HG02763 (cell line): ENCODE measurements at regions not wholly inside any gene's neighbourhood (a gene's known extent, or its start where the extent isn't known, plus 50 kb on each side); places are given as distances from the start of the nearest gene placed in this dataset.
A peak's percentile ranks its signal among the peaks of the same experiment; 100 is the strongest.

Experiments
- ATAC-seq: cut with Tn5 transposase; IDR thresholded peaks from one replicate; pipeline ENCODE4 v1.9.1; 2021; ENCODE audit warnings: mild to moderate bottlenecking, moderate library complexity; ENCODE audit not compliant: unreplicated experiment

- ATAC-seq = no peak
These were observed 59.7 kb downstream of the GPX5 start for GRCh38 chr6:28585335-28585734.

- ATAC-seq = no peak
These were observed 60.6 kb downstream of the GPX5 start for GRCh38 chr6:28586324-28586723.

DNA sequence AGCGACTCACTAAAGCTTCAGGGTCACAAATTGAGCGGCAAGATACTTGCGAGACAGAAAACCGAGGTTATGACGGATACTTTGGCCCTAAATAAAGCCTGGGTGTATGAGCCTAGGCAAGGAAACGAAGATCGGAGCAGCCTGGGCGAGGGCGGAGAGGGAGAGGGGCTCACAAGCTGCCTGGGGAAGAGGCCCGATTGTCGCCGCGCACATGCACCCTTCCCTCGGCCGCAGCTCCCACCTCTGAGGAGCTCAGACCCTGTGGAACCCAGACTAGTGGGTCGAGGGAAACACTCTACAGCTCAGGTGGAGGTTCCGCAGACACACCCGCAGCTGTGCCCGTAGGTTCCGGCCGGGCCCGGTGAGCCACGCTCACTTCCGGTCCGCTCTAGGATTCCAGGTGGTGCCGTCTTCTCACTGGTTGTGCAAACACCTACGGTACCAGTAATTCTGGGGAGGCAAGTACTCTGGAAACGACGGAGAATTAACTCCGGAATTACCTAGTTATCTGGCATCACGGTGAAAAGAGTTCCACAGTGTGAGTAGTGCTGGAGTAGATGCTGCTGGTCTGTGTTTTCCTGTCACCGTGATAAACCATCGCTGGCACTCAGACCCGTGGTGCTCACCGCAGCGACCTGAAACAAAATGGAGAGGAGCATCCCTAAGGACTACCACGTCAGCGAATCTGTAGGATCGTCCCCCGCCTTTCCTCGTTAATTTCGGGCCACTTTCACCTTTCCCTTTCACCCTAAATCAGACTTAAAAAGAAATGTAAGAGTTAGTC, 61.5 kb downstream of the GPX5 start:
- ATAC-seq = peak; percentile 88

GRCh38 chr6:28587746-28588075, 62.0 kb downstream of the GPX5 start:
- ATAC-seq = no peak

GRCh38 chr6:28588666-28589065, 63.0 kb downstream of the GPX5 start:
- no peak for ATAC-seq

DNA sequence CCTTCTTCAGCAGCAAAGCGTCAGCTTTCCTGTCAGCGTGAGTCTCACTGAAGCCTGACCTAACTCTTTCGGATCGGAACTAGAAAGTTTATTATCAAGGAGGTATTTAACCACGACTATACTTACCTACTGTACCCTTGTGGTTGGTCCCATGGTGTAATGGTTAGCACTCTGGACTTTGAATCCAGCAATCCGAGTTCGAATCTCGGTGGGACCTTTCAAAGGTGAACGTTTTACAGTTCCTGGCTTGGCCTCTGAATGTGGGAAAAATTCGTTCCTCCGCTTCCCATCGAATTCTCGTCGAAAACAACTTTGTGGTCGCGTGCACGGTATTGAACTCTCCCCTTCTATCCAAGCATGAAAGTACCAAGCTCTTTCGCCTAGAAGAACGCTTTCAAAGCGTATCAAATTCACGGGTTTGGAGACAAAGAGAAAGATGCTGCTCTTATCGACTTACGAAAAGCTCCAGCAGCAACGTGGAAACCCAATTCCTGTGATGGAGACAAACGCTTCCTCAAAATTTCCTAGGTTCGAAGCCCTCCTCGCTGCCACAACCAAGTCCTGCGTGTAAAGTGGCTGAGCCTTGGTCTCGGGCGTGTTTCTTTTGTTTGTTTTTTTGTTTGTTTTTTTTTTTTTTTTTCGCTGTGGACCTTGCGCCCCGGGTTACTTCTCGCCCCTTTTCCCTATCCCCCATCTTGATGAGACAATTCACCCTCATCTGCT, 63.7 kb downstream of the GPX5 start:
- no peak for ATAC-seq

GRCh38 chr6:28589957-28590349, 64.3 kb downstream of the GPX5 start:
- ATAC-seq = no peak

- no peak for ATAC-seq
These were observed 71.6 kb downstream of the GPX5 start for GRCh38 chr6:28597217-28597835.

DNA sequence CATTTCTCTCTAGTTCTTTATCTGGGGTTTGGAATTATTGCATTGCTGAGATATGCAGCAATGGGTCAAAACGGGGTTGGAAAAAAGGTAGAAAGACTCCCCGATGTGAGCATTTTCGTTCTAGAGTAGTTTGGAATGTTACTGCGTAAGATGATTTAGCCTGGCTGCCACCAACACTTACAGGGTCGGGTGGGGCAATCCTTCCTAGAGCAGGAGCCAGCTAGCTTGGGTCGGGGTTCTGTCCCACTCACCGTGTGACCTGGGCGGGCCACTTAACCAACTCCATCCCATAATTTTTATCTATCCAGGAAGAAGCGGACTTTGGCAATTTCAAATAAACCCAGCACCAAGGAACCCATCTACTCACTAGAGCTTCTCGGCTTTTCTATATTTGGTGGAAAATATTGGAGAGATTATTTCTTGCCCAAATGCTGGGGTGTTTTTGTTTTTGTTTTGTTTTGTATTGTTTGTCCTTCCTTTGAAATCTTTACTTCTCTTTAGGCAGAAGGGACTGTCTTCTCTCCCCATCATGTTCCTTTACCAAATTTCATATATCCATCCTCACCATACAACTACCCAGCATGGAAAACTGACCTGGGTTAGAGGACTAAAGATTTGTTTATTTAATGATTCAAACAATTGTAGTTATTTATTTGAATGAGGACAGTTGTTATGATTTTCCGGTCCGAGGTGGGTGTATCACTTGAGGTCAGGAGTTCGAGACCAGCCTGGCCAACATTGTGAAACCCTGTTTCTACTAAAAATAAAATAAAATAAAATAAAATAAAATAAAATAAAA, 72.4 kb downstream of the GPX5 start:
- no peak for ATAC-seq

GRCh38 chr6:28598757-28599686, 73.3 kb downstream of the GPX5 start:
- ATAC-seq = no peak

GRCh38 chr6:28600245-28600644, 74.6 kb downstream of the GPX5 start:
- ATAC-seq = no peak

DNA sequence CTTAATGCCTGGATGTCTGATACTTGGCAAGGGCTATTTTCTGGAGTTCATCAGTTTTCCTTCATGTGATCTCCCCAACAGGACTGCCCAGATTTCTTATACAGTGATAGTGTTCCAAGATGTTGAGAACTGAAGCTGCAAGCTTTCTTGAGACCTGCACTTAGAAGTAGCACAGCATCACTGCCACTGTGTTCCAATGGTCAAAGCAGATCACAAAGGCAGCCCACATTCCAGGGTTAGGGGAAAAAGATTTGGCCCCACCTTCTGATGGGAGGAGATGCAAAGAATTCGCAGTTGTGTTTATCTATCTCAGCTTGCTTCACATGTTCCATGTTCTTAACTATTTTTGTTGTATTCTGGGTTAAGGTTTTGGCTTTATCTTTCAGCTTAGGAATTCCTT, 78.2 kb downstream of the GPX5 start:
- ATAC-seq = no peak

DNA sequence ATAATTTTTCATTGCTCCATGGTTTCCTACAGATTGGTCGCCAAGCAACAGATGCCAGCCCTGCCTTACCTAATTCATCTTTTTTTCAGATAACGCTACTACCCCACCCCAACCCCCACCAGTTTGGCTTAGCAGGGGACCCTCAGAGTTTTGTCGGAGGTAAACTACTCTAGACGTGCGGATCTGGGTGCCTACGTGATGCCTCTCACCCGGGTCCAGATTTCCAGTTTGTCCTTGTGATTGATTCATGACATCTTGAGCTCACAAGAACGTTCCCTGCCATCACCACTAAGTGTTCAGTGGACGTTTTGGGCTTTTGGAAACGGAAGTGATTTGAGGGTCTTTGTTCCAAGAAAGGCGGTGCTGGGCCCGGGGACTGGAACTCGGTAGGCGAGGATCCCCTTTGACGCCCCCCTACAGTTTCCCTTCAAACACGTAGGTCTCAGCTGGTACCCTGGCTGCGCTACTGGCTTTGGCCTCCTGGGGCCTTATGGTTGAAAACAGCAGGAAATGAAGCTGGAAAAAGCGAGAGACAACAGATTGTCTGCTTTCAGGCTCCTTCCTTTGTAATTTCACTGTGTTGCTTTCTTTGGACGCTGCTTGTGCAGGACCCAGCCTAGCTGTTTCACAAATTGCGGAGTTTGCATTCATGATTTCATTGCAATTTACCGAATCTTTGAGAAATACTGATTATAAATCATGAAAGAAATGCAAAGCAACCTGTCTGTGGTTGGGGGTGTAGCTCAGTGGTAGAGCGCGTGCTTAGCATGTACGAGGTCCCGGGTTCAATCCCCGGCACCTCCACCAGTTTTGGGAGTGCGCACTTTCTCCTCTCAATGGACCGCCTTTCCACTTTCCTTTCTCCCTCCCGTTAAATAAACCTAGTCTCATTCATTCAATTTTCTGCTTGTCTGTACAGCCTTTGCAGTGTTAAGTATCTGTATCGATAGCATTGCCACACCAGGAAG, 81.0 kb downstream of the GPX5 start:
- no peak for ATAC-seq

DNA sequence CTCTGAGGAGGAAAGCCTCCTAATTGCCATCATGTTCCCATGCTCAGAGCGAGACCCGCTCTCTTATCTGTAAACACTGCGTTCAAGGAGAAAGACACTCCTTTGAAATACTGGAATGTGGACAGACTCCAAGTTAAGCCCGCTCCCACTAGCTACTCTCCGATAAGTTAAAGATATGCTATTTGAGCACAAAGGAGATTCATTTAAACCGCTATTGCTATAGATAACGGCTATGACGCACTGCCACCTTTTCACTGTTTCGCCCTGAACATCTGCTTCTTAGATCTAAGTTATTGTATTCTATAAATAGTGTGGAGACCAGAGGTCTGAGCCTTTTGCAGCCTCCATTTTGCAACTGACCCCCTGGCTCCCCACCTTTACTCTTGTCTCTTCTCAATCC, 82.3 kb downstream of the GPX5 start:
- ATAC-seq = no peak

GRCh38 chr6:28609672-28610071, 84.0 kb downstream of the GPX5 start:
- no peak for ATAC-seq

DNA sequence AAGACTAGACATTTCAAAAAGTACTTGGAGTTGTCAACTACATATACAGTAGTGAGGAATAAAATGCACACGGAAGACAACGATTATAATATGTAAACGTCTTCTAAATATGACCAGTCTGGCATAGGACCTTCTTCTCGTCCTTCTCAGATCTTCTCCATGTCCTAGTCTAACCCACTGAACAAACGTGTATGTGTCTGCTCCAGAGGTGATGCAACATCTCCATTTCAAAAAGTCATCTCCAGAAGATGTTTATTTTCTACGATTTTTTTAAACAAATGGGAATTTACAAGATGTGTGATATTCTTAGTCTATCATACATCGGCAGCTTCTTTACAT, 89.9 kb downstream of the GPX5 start:
- ATAC-seq = no peak

DNA sequence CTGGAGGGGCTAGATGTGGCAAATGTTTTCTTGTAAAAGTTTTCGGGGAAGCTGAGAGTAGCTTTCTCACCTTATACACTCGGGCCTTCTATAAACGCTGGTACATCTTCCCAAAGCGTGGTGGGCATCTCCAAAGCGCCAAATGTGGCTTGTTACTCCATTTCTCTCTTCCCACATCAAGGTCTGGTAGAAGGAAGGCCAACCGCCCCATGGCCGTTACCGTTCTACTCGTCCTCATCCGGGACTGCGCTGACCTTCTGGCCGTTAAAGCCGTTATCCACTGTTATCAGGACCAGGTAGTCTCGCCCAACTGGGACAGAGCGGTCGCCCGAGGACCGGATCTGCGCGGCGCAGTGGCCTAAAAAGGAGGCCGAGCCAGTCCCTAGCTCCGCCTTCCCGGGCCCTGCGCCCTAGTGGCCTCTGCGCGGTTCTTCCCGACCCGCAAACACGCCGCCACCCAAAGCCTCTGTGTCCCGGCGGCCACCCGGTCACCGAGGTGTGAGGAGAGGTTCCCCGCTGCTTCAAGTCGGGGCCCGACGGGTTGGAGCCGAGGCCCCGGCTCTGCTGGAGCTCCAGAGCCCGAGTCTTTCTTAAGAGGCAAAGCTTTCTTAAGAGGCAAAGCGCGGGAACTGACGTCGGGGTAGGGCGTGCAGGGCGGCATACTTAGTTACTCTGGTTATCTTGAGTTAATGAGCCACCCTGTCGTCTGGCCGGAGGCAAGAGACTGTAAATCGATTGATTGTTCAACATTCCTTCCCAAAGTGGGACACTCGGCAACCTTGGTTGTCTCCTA, 90.5 kb downstream of the GPX5 start:
- no peak for ATAC-seq

DNA sequence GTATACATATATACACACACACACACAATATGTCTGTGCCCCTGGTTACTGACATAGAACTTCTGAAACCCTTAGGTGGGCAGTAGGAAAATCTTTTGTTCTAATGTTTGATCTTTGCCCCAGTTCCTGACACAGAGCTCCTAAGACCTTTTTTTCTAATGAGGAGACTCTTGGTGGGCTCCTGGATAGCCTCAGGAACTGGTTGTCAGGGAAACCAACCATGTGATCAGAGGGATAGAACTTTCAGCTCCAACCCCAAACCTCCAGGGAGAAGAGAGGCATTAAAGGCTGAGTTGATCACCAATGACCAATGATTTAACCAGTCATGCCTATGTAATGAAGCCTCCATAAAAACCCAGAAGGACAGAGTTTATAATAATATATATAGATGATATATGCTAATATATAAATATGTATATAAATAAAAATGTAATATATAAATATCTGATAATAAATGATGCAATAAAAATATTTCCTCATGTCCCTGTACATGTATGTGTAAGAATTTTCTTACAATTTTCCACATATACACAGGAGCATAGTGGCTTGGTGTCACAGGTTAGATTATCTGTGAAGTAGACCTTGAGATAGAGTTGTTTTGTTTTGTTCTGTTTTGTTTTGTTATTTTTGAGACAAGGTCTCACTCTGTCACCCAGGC, 93.3 kb downstream of the GPX5 start:
- ATAC-seq = no peak
